ENCODE measurements at regions not wholly inside any gene's neighbourhood (a gene's known extent, or its start where the extent isn't known, plus 50 kb on each side); places are given as distances from the start of the nearest gene placed in this dataset.

DNA sequence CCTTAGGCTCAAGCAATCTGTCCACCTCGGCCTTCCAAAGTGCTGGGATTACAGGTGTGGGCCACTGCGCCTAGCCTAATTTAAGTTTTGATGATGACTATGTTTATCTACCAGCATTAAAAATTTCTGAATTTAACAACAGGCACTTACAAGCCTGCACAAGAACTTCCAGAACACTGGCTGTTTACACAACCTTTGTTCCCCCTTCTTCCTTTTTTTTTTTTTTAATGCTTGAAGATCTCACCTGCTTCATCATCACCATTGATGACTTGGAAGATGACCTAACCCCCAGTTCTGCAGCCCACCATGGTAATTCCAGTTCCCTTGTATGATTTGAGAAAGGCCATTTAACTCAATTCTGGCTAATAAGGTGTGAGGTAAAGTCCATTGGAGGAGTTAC, 70.4 kb downstream of the GJD2 start:
- ChIA-PET POLR2A (no interaction called here), CTCF (ENCODE audit: unreplicated experiment) (no interaction called here)
- no peak for DNase-seq (ENCODE audit: low spot score)

GRCh38 chr15:34682674-34683073, 72.1 kb downstream of the GJD2 start:
- no peaks in the 10 kb centered on the region for H4K20me1 ChIP-seq (ENCODE audit: insufficient read depth, low read length)
- H3K4me3 ChIP-seq (ENCODE audit: low read depth, low read length, poor library complexity, severe bottlenecking), result no peak overlapping the region
- DNase-seq (ENCODE audit: low spot score), result no peak
- H3K79me2 ChIP-seq (ENCODE audit: insufficient read depth, low read depth, low read length), result no peaks in the 10 kb centered on the region
- no peak overlapping the region for H3K4me2 ChIP-seq (ENCODE audit: low read length)
- no peaks in the 10 kb centered on the region for H3K9me3 ChIP-seq (ENCODE audit: low read length)
- ChIA-PET CTCF (ENCODE audit: unreplicated experiment) (no interaction called here), POLR2A (interaction anchor here (0.6 kb wide), 1 partner anchor 51 kb away, joined by 3 read pairs; no protein-coding TSS in a partner anchor)
- intact Hi-C loops (cut with micrococcal nuclease; ENCODE audit: unreplicated experiment), result no loop called here
- no peak overlapping the region for H2AFZ ChIP-seq (ENCODE audit: low read length)
- TF ChIP-seq, protein P1, sequence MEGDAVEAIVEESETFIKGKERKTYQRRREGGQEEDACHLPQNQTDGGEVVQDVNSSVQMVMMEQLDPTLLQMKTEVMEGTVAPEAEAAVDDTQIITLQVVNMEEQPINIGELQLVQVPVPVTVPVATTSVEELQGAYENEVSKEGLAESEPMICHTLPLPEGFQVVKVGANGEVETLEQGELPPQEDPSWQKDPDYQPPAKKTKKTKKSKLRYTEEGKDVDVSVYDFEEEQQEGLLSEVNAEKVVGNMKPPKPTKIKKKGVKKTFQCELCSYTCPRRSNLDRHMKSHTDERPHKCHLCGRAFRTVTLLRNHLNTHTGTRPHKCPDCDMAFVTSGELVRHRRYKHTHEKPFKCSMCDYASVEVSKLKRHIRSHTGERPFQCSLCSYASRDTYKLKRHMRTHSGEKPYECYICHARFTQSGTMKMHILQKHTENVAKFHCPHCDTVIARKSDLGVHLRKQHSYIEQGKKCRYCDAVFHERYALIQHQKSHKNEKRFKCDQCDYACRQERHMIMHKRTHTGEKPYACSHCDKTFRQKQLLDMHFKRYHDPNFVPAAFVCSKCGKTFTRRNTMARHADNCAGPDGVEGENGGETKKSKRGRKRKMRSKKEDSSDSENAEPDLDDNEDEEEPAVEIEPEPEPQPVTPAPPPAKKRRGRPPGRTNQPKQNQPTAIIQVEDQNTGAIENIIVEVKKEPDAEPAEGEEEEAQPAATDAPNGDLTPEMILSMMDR (conservative IDR thresholded peaks at IDR 0.05; ENCODE audit: low read length), result no peak
- TF ChIP-seq EZH2phosphoT487 (IDR thresholded peaks at IDR 0.05; ENCODE audit: borderline replicate concordance, low read depth, low read length), result no peak
- no peaks in the 10 kb centered on the region for H3K36me3 ChIP-seq (ENCODE audit: insufficient read depth, low read length)
- no peak overlapping the region for H3K27ac ChIP-seq (ENCODE audit: low read depth, low read length, poor library complexity, severe bottlenecking)
- H3K9me2 ChIP-seq (ENCODE audit: insufficient read depth, low read length), result no peaks in the 10 kb centered on the region
- BruUV-seq (replicated peaks), result no TSS peak
- H3K4me1 ChIP-seq (ENCODE audit: insufficient read depth, low read length, poor library complexity, severe bottlenecking), result no peaks in the 10 kb centered on the region

More for the DNA sequence above, 70.4 kb downstream of the GJD2 start:
- Histone ChIP-seq H3K9me3 (ENCODE audit: low read length) (no peaks in the 10 kb centered on the region), H3K79me2 (ENCODE audit: insufficient read depth, low read depth, low read length) (no peaks in the 10 kb centered on the region), H2AFZ (ENCODE audit: low read length) (no peak overlapping the region), H3K27ac (ENCODE audit: low read depth, low read length, poor library complexity, severe bottlenecking) (no peak overlapping the region), H3K9me2 (ENCODE audit: insufficient read depth, low read length) (no peaks in the 10 kb centered on the region), H3K4me2 (ENCODE audit: low read length) (no peak overlapping the region), H3K4me3 (ENCODE audit: low read depth, low read length, poor library complexity, severe bottlenecking) (no peak overlapping the region), H3K4me1 (ENCODE audit: insufficient read depth, low read length, poor library complexity, severe bottlenecking) (no peaks in the 10 kb centered on the region), H3K36me3 (ENCODE audit: insufficient read depth, low read length) (no peaks in the 10 kb centered on the region), H4K20me1 (ENCODE audit: insufficient read depth, low read length) (no peaks in the 10 kb centered on the region)
- TF ChIP-seq EZH2phosphoT487 (IDR thresholded peaks at IDR 0.05; ENCODE audit: borderline replicate concordance, low read depth, low read length), result no peak
- TF ChIP-seq, protein P1 (conservative IDR thresholded peaks at IDR 0.05; ENCODE audit: low read length), result no peak
- BruUV-seq (replicated peaks), result no TSS peak
- intact Hi-C loops (cut with micrococcal nuclease; ENCODE audit: unreplicated experiment), result no loop called here

DNA sequence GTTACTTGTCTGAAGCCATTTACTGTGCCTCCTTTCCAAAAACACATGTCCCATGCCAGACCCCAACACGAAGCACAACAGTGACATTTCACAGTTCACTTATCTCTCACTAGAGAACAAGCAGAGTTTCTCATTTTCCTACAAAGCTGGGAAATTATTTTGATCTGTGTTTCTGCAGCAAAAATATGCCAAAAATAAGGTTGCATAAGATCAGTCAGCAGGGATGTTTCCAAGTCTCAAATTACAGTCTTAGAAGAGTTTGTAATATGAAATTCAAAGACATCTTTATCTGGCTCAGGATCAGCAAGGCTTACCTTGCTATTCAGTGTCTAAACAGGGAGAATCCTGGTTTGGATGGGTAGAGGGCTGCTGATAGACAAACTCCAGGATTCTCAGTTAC, 75.5 kb downstream of the GJD2 start:
- BruUV-seq (replicated peaks), result no TSS peak

More for the DNA sequence above, 75.5 kb downstream of the GJD2 start:
- Histone ChIP-seq H3K9me2 (ENCODE audit: insufficient read depth, low read length) (no peaks in the 10 kb centered on the region), H3K27ac (ENCODE audit: low read depth, low read length, poor library complexity, severe bottlenecking) (no peak overlapping the region), H3K9me3 (ENCODE audit: low read length) (no peaks in the 10 kb centered on the region), H3K79me2 (ENCODE audit: insufficient read depth, low read depth, low read length) (no peaks in the 10 kb centered on the region), H3K4me3 (ENCODE audit: low read depth, low read length, poor library complexity, severe bottlenecking) (no peak overlapping the region), H2AFZ (ENCODE audit: low read length) (no peak overlapping the region), H4K20me1 (ENCODE audit: insufficient read depth, low read length) (no peaks in the 10 kb centered on the region), H3K4me1 (ENCODE audit: insufficient read depth, low read length, poor library complexity, severe bottlenecking) (no peaks in the 10 kb centered on the region), H3K36me3 (ENCODE audit: insufficient read depth, low read length) (no peaks in the 10 kb centered on the region), H3K4me2 (ENCODE audit: low read length) (no peak overlapping the region)
- intact Hi-C loops (cut with micrococcal nuclease; ENCODE audit: unreplicated experiment), result no loop called here
- POLR2A ChIA-PET, result no interaction called here
- no peak for DNase-seq (ENCODE audit: low spot score)
- CTCF ChIA-PET (ENCODE audit: unreplicated experiment), result no interaction called here
- TF ChIP-seq EZH2phosphoT487 (IDR thresholded peaks at IDR 0.05; ENCODE audit: borderline replicate concordance, low read depth, low read length), result no peak
- TF ChIP-seq, protein P1 (conservative IDR thresholded peaks at IDR 0.05; ENCODE audit: low read length), result no peak

Measured in OCI-LY7 (cell line).